GM18505 (cell line): ENCODE measurements at regions not wholly inside any gene's neighbourhood (a gene's known extent, or its start where the extent isn't known, plus 50 kb on each side); places are given as distances from the start of the nearest gene placed in this dataset.

Source experiments
- ATAC-seq: cut with Tn5 transposase; IDR thresholded peaks from one replicate; pipeline ENCODE4 v1.9.1; 2021; ENCODE audit not compliant: unreplicated experiment
- POLR2A ChIP-seq: IDR thresholded peaks from 4 replicates; pipeline ENCODE4 v1.6.1; 2011; ENCODE audit warnings: borderline replicate concordance; ENCODE audit not compliant: insufficient read depth, insufficient read length; ENCODE audit errors: extremely low read depth

DNA sequence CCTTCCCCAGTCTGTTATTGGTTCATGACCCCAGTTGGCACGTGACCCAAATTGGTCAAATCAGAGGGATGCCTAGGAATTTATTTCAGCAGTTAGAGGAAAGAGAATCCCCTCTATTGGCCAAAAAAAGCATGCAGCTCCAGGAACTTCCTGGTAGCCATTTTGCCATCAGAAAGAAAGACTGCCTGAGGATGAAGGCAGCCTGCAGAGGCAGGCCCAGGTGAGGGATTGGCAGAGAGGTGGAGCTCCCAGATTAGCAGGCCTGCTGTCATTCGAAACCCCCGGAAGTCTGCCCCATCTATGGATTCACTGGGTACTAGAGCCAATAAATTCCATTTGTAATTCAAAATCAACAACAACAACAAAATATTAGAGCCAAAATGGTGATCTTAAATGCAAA, 207.6 kb downstream of the CWF19L2 start:
- no peak for ATAC-seq
- TF ChIP-seq POLR2A, result no peak

- no peak for ATAC-seq
- no peak for TF ChIP-seq POLR2A
Measured at GRCh38 chr11:107249054-107249453, 208.6 kb downstream of the CWF19L2 start.

DNA sequence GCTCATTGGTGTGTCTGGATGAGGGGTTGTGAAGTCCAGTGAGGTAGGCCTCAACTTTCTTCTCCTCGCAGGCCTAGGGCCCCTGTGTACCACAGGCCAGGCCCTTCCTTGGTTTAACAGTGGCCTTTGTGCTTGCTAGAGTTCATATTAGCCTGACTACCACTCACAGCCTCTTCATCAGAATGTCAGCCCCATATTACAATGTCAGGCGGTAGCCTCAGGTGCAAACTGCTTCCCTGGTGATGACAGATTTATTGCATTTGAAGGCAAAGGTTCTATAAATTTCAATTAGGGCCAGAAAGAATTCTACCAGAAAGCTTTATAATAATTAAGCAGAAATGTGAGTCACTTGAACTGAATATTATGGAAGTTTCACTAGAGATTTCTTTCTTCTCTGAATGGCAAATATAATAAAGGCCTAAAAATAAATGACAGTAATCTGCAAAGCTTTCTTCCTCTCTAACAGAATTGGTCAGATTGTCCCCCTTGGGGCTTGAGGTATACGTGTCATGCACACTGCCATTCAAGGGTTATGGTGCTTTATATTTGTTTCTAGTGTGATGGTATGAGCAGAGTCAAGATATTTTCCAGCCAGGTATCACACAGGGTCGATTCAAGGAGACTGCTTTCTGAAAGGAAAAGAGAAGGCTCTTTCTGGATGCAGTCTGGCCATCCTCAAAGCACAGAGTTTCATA, 210.3 kb downstream of the CWF19L2 start:
- TF ChIP-seq POLR2A, result no peak
- ATAC-seq, result no peak

DNA sequence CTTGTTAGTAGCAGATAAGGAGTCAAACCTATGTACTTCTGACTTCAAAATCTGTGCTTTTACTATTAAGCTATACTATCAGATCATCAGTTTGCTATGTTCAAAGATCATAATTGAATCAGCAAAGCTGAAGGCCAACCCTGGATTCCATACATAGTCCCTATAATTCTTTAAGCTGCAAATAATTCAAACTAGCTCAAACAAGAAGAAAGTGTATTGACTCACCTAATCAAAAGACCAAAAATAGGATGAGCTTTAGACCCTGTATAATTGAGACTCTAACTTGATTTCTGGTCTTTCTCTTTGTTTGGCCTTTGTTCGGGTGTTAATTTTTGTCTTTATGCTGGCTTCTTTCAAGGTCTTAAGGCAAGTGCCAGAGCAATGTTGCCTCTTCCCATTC, 213.7 kb downstream of the CWF19L2 start:
- ATAC-seq, result no peak
- no peak for TF ChIP-seq POLR2A

- no peak for TF ChIP-seq POLR2A
- no peak for ATAC-seq
Measured at GRCh38 chr11:107232451-107232850, 214.2 kb upstream of the GUCY1A2 start.

DNA sequence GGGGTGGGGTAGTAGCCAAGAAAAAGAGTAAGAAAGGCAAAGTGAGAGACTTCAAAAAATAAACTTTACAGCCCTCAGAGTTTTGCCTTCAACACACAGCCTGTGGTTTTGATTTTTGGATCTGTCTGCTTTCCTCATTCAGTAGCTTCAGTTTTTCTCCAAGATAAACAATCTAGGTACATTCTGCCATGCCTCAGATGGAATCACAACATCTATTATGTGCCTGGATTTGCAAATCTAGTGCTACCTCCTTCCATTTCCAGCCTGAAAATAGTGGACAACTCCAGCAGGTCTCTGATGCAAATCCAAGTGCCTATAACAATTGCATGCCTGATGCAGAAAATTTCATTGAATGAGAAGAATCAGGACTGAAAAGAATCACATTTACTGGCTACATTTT, 206.6 kb upstream of the GUCY1A2 start:
- ATAC-seq, result no peak
- no peak for TF ChIP-seq POLR2A

DNA sequence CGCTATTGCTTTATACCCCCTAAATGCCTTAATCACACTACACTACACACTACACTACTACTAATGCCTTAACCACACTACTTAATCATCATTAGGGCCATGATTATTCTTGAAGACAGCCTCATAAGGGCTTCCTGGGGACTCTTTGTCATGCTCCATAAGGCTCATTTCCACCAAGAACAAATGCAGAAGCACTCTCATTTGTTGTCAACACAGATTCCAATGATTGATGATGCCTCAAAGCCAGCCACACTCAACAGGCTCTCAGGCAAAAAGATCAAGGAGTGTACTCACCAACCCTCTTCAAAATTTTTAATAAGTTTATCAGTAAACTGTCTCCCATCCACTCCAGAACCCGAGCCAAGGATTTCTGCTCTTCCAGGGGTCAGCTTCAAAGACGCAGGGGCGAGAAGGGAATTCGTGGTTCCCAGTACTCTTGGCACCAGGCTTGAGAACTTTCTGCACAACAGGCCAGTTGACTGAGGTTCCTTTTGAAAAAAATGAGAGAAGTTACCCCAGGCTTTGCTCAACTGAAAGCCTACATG, 204.7 kb upstream of the GUCY1A2 start:
- TF ChIP-seq POLR2A, result no peak
- ATAC-seq, result no peak

DNA sequence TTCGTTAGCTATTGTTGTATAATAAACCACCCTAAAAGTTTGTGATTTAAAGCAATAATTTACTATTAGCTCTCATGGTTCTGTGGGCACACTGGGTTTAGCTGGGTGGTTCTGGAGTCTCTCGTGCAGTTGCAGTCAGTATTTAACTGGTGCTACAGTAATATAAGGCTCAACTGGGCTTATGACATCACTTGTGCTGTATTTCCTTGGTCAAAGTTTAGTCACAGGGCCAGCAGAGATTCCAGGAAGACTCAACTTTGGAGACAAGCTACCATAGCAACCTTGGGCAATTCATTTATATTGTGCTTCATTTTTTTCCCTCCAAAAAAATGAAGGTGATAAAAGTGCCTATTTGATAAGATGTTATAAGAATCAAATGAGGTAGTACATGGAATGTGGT, 204.2 kb upstream of the GUCY1A2 start:
- TF ChIP-seq POLR2A, result no peak
- ATAC-seq, result no peak

GRCh38 chr11:107221748-107222285, 203.5 kb upstream of the GUCY1A2 start:
- no peak for TF ChIP-seq POLR2A
- no peak for ATAC-seq

- no peak for ATAC-seq
- TF ChIP-seq POLR2A, result no peak
Measured at GRCh38 chr11:107218123-107219013, 200.1 kb upstream of the GUCY1A2 start.

DNA sequence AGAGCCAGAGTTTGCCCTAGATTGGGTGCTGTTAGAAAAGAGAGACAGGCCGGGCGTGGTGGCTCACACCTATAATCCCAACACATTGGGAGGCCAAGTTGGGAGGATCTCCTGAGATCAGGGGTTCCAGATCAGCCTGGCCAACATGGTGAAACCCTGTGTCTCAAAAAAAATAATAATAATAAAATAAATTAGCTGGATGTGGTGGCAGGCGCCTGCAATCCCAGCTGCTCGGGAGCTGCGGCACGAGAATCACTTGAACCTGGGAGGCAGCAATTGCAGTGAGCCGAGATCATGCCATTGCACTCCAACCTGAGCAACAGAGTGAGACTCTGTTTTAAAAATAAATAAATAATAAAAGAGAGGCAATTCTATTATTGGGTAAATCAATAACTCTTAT, 199.2 kb upstream of the GUCY1A2 start:
- TF ChIP-seq POLR2A, result no peak
- no peak for ATAC-seq

- TF ChIP-seq POLR2A, result no peak
- ATAC-seq, result no peak
Measured at GRCh38 chr11:107215010-107215409, 196.7 kb upstream of the GUCY1A2 start.

GRCh38 chr11:107203656-107204055, 185.4 kb upstream of the GUCY1A2 start:
- TF ChIP-seq POLR2A, result no peak
- ATAC-seq, result no peak

DNA sequence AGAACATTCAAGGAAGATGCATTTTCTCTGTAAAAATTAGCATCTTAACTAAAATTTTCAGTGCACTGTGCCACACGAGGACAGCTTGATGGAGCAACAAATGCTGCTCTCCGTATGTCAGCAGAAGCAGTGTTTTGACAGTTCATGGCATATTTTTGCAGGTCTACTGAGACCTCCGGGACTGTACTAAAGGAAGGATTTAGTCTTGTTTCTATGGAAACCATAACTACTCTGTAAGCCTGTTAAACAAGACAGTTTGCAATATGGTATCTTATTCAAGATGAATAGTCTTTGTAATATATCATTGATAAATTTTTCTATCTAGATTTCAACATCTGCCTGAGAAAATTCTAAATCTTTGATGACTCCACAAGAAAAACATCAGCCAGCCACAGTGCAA, 184.0 kb upstream of the GUCY1A2 start:
- TF ChIP-seq POLR2A, result no peak
- no peak for ATAC-seq

- TF ChIP-seq POLR2A, result no peak
Measured at GRCh38 chr11:107198490-107199007, 180.3 kb upstream of the GUCY1A2 start.

More at GRCh38 chr11:107198490-107199007, 180.3 kb upstream of the GUCY1A2 start:
- no peak for ATAC-seq
